BJ (cell line): ENCODE measurements at regions not wholly inside any gene's neighbourhood (a gene's known extent, or its start where the extent isn't known, plus 50 kb on each side); places are given as distances from the start of the nearest gene placed in this dataset.

Source experiments
- CTCF ChIA-PET: fragments of 350-600 bp; formaldehyde crosslinking; extraction: SDS; loops from one replicate; lab custom pipeline; 2021; ENCODE audit warnings: antibody characterized with exemption, inconsistent platforms; lab: Yijun Ruan, JAX
- POLR2A ChIA-PET: fragments of 300-600 bp; sonication (Branson Sonifier 250); formaldehyde crosslinking; extraction: SDS; loops from one replicate; lab custom pipeline; 2021; ENCODE audit warnings: antibody characterized with exemption; lab: Charles Lee
- DNase-seq: peaks from one replicate; pipeline ENCODE4 v3.0.0-alpha.2; 2011; ENCODE audit warnings: low read depth
- H3K27me3 ChIP-seq: 2 replicates; pipeline ENCODE4 v1.6.0; 2011; ENCODE audit warnings: low read length; ENCODE audit not compliant: control insufficient read depth, insufficient read depth
- H3K36me3 ChIP-seq: 2 replicates; pipeline ENCODE4 v1.5.1; 2011; ENCODE audit warnings: low read length; ENCODE audit not compliant: control insufficient read depth, insufficient read depth
- H3K4me3 ChIP-seq: 2 replicates; pipeline ENCODE4 v1.5.1; 2011; ENCODE audit warnings: low read depth, mild to moderate bottlenecking, control low read depth, low read length
- CTCF ChIP-seq: IDR thresholded peaks from 2 replicates; pipeline ENCODE4 v1.5.1; 2011; ENCODE audit warnings: low read depth, mild to moderate bottlenecking, control low read depth, inconsistent platforms, low read length, moderate library complexity; ENCODE audit not compliant: insufficient read depth

- DNase-seq, result no peak
- Histone ChIP-seq H3K27me3 (no peaks in the 10 kb centered on the region), H3K36me3 (no peaks in the 10 kb centered on the region), H3K4me3 (no peak overlapping the region)
- CTCF ChIA-PET, result no interaction called here
- POLR2A ChIA-PET, result no interaction called here
- TF ChIP-seq CTCF, result no peak
Observed at GRCh38 chr13:81025091-81025490, 684.2 kb upstream of the SPRY2 start.

- Histone ChIP-seq H3K27me3 (no peaks in the 10 kb centered on the region), H3K36me3 (no peaks in the 10 kb centered on the region), H3K4me3 (no peak overlapping the region)
- DNase-seq, result no peak
- ChIA-PET POLR2A (no interaction called here), CTCF (no interaction called here)
- TF ChIP-seq CTCF, result no peak
Observed at GRCh38 chr13:81021284-81021840, 680.4 kb upstream of the SPRY2 start.

- H3K27me3 ChIP-seq, result no peaks in the 10 kb centered on the region
- CTCF ChIA-PET, result no interaction called here
- no peak for TF ChIP-seq CTCF
- DNase-seq, result no peak
- POLR2A ChIA-PET, result no interaction called here
- no peaks in the 10 kb centered on the region for H3K36me3 ChIP-seq
- H3K4me3 ChIP-seq, result no peak overlapping the region
Observed at GRCh38 chr13:81020010-81020409, 679.1 kb upstream of the SPRY2 start.

GRCh38 chr13:81018936-81019335 lies 678.0 kb upstream of the SPRY2 start:
- CTCF ChIA-PET, result no interaction called here
- H3K36me3 ChIP-seq, result no peaks in the 10 kb centered on the region
- no peaks in the 10 kb centered on the region for H3K27me3 ChIP-seq
- TF ChIP-seq CTCF, result no peak
- POLR2A ChIA-PET, result no interaction called here
- no peak for DNase-seq
- H3K4me3 ChIP-seq, result no peak overlapping the region

- CTCF ChIA-PET, result interaction anchor here (0.9 to 1.1 kb wide), 3 partner anchors 11 to 1339 kb away, joined by 3 read pairs; no protein-coding TSS in a partner anchor
- Histone ChIP-seq H3K4me3 (no peak overlapping the region), H3K27me3 (no peaks in the 10 kb centered on the region), H3K36me3 (no peaks in the 10 kb centered on the region)
- DNase-seq, result no peak
- TF ChIP-seq CTCF, result peak; percentile 43; the same call in 1 of the 2 replicates
- POLR2A ChIA-PET, result no interaction called here
Observed at GRCh38 chr13:81017513-81018152, 676.7 kb upstream of the SPRY2 start.
